ENCODE measurements at regions not wholly inside any gene's neighbourhood (a gene's known extent, or its start where the extent isn't known, plus 50 kb on each side); places are given as distances from the start of the nearest gene placed in this dataset.

- Histone ChIP-seq H4K20me1 (no peaks in the 10 kb centered on the region), H3K27me3 (no peaks in the 10 kb centered on the region), H3K4me3 (no peak overlapping the region), H3K4me1 (peaks cover 4% of the 10 kb centered on the region), H3K9me3 (no peaks in the 10 kb centered on the region), H3K36me3 (no peaks in the 10 kb centered on the region), H3K9ac (no peak overlapping the region), H3K27ac (no peak overlapping the region), H3K4me2 (no peak overlapping the region)
- no peak for TF ChIP-seq Cebpa-rat (IDR thresholded peaks at IDR 0.05)
Measured at GRCh38 chr4:38514465-38515146, 149.4 kb upstream of the KLF3 start.

DNA sequence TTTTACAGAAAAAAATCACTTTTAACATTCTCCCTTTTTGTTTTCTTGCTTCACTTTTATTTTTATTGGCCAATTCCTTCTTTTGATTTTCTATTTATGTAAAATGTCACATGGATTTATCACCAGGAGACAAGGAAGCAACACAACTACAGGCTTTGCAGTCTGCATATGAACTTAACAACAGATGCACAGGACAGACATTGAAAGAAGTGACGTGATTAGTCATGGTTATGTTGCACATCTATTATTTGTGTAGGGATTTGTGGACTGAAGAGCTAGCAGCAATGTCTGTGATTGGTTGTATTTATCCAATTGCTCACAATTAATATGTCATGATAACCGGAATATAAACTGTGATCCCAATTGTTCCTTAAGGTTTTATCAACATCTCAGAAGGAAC, 147.8 kb upstream of the KLF3 start:
- Histone ChIP-seq H3K9ac (no peak overlapping the region), H3K9me3 (no peaks in the 10 kb centered on the region), H3K4me2 (no peak overlapping the region), H3K36me3 (no peaks in the 10 kb centered on the region), H4K20me1 (no peaks in the 10 kb centered on the region), H3K4me3 (no peak overlapping the region), H3K27ac (no peak overlapping the region), H3K27me3 (no peaks in the 10 kb centered on the region), H3K4me1 (no peaks in the 10 kb centered on the region)
- TF ChIP-seq Cebpa-rat (IDR thresholded peaks at IDR 0.05), result no peak

DNA sequence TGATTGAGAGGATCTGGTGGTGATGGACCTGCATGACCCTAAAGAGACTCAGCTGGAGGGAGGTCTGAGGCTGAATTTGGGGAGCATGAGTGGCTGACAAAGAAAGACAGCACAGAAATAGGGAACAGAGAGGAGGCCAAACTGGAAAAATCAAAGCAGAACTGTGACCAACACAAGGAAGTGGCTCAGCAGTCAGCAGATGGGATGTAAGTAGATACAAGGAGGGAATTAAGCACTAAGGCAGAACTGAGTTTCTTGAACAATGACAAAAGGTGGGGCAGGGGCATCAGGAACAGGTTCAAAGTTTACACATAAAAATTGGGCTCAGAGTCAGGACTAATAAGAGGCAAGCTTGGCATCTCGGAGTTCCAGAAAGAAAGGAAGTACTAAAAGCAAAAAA, 144.3 kb upstream of the KLF3 start:
- Histone ChIP-seq H3K27ac (no peak overlapping the region), H3K4me2 (no peak overlapping the region)

DNA sequence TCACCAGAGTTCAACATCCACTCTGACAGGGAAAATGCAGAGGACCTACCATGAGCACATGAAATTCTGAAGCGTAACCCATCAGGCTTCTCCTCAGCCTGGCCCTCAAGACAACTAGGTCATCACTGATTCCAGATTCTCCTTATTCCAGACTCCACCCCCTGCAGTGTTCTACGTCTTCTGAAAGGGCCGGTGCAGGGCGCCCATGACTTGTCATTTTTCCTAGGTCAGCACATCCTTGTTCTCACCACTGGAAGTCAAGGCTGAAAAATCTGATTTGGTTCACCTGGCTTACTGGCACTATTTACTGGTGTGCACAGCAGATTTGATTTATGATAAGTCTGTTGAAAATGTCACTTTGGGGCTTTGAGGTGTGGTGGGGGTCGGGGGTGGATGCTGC, 140.9 kb upstream of the KLF3 start:
- H3K4me2 ChIP-seq, result no peak overlapping the region
- no peaks in the 10 kb centered on the region for H3K27me3 ChIP-seq
- H3K4me3 ChIP-seq, result no peak overlapping the region
- H3K27ac ChIP-seq, result no peak overlapping the region
- H3K9ac ChIP-seq, result no peak overlapping the region
- no peaks in the 10 kb centered on the region for H3K9me3 ChIP-seq
- H4K20me1 ChIP-seq, result no peaks in the 10 kb centered on the region
- H3K4me1 ChIP-seq, result no peaks in the 10 kb centered on the region
- TF ChIP-seq Cebpa-rat (IDR thresholded peaks at IDR 0.05), result no peak
- H3K36me3 ChIP-seq, result no peaks in the 10 kb centered on the region

More for the DNA sequence above, 144.3 kb upstream of the KLF3 start:
- H3K36me3 ChIP-seq, result no peaks in the 10 kb centered on the region
- H4K20me1 ChIP-seq, result no peaks in the 10 kb centered on the region
- no peak overlapping the region for H3K9ac ChIP-seq
- H3K27me3 ChIP-seq, result no peaks in the 10 kb centered on the region
- no peak for TF ChIP-seq Cebpa-rat (IDR thresholded peaks at IDR 0.05)
- no peaks in the 10 kb centered on the region for H3K9me3 ChIP-seq
- H3K4me1 ChIP-seq, result no peaks in the 10 kb centered on the region
- H3K4me3 ChIP-seq, result no peak overlapping the region

- Histone ChIP-seq H3K27me3 (no peaks in the 10 kb centered on the region), H3K9ac (no peak overlapping the region), H3K27ac (no peak overlapping the region), H3K4me1 (no peaks in the 10 kb centered on the region), H3K4me3 (no peak overlapping the region), H3K4me2 (no peak overlapping the region), H4K20me1 (no peaks in the 10 kb centered on the region), H3K36me3 (no peaks in the 10 kb centered on the region), H3K9me3 (no peaks in the 10 kb centered on the region)
- TF ChIP-seq Cebpa-rat (IDR thresholded peaks at IDR 0.05), result no peak
Measured at GRCh38 chr4:38523524-38524448, 140.2 kb upstream of the KLF3 start.

DNA sequence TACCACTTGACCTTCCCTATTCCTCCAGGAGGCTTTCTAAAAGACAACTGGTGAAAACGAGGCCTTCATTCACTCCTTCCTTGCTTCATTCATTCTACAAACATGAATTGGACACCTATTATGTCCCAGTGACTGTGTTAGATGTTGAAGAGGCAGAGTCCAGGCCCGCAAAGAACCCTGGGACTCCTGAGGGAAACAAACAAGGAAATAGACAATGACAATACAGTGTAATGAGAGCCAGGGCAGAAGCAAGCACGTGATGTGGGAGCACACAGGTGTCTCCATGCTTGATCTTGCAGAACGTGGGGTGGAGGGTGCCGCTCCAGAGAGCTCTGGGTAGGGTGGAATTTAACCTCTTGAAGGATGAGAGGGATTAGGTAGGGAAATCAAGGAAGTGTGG, 137.6 kb upstream of the KLF3 start:
- no peak overlapping the region for H3K27ac ChIP-seq
- H3K4me2 ChIP-seq, result no peak overlapping the region
- H3K9ac ChIP-seq, result no peak overlapping the region
- H3K4me3 ChIP-seq, result no peak overlapping the region
- H3K27me3 ChIP-seq, result no peaks in the 10 kb centered on the region
- H3K4me1 ChIP-seq, result peaks cover 9% of the 10 kb centered on the region
- no peak for TF ChIP-seq Cebpa-rat (IDR thresholded peaks at IDR 0.05)
- H3K36me3 ChIP-seq, result no peaks in the 10 kb centered on the region
- H4K20me1 ChIP-seq, result no peaks in the 10 kb centered on the region
- H3K9me3 ChIP-seq, result no peaks in the 10 kb centered on the region

- H3K9ac ChIP-seq, result no peak overlapping the region
- H3K36me3 ChIP-seq, result no peaks in the 10 kb centered on the region
- peak overlapping the region; percentile 39 for H3K4me2 ChIP-seq
- H3K27ac ChIP-seq, result peak overlapping the region; percentile 46
- H3K27me3 ChIP-seq, result no peaks in the 10 kb centered on the region
- no peaks in the 10 kb centered on the region for H3K9me3 ChIP-seq
- H3K4me3 ChIP-seq, result no peak overlapping the region
- no peaks in the 10 kb centered on the region for H4K20me1 ChIP-seq
- peaks cover 9% of the 10 kb centered on the region for H3K4me1 ChIP-seq
- TF ChIP-seq Cebpa-rat (IDR thresholded peaks at IDR 0.05), result no peak
Measured at GRCh38 chr4:38529189-38530115, 134.5 kb upstream of the KLF3 start.

GRCh38 chr4:38530486-38530885, 133.5 kb upstream of the KLF3 start:
- peaks cover 9% of the 10 kb centered on the region for H3K4me1 ChIP-seq
- H3K36me3 ChIP-seq, result no peaks in the 10 kb centered on the region
- no peak overlapping the region for H3K27ac ChIP-seq
- no peak overlapping the region for H3K4me3 ChIP-seq
- no peak overlapping the region for H3K4me2 ChIP-seq
- no peak overlapping the region for H3K9ac ChIP-seq
- no peaks in the 10 kb centered on the region for H3K27me3 ChIP-seq
- no peaks in the 10 kb centered on the region for H3K9me3 ChIP-seq
- TF ChIP-seq Cebpa-rat (IDR thresholded peaks at IDR 0.05), result no peak
- no peaks in the 10 kb centered on the region for H4K20me1 ChIP-seq

DNA sequence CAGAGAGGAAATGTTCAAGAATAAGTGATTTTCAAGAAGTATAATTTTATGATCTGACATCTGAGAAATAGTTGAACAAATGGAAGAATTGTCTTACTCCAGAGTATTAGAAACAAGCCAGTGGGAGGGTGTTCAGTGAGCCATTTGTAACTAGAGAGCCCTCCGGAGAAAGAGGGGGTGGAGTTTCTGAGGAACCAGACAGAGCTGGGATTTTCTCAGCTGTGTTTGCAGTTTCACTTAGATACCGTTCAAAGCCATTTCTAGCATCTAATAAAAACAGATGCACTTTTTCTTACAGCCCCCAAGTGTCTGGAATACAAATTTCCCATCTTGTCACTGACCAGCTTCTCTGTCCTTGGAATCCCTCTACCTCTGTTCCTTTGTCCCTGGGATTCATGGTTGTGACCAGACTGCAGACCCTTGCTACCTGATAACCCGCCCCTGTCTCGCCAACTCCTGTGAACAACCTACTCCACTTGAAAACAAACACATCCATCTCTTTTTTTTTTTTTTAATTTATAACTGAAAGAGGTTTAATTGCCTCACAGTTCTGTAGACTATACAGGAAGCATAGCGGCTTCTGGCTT, 132.8 kb upstream of the KLF3 start:
- H3K4me2 ChIP-seq, result no peak overlapping the region
- H3K27ac ChIP-seq, result no peak overlapping the region
- TF ChIP-seq Cebpa-rat (IDR thresholded peaks at IDR 0.05), result no peak

More for the DNA sequence above, 132.8 kb upstream of the KLF3 start:
- no peaks in the 10 kb centered on the region for H3K36me3 ChIP-seq
- H3K9me3 ChIP-seq, result no peaks in the 10 kb centered on the region
- H3K4me1 ChIP-seq, result peaks cover 9% of the 10 kb centered on the region
- H3K27me3 ChIP-seq, result no peaks in the 10 kb centered on the region
- H3K4me3 ChIP-seq, result no peak overlapping the region
- no peaks in the 10 kb centered on the region for H4K20me1 ChIP-seq
- H3K9ac ChIP-seq, result no peak overlapping the region
